CD8-positive, alpha-beta memory T cell (primary cell): ENCODE measurements at regions not wholly inside any gene's neighbourhood (a gene's known extent, or its start where the extent isn't known, plus 50 kb on each side); places are given as distances from the start of the nearest gene placed in this dataset.

Experiments used
- CTCF ChIA-PET: fragments of 350-600 bp; sonication (Branson Sonifier 250); formaldehyde crosslinking; loops from one replicate; lab custom pipeline; 2021; ENCODE audit warnings: antibody characterized with exemption; lab: Charles Lee
- POLR2A ChIA-PET: fragments of 350-600 bp; sonication (Branson Sonifier 250); formaldehyde crosslinking; loops from one replicate; lab custom pipeline; 2021; ENCODE audit warnings: antibody characterized with exemption; lab: Charles Lee
- DNase-seq, 5 donors: peaks; one replicate each; pipeline versions ENCODE4 v3.0.0 to v3.0.0-alpha.2; 2020 to 2022; ENCODE audit warnings: mixed read lengths in 1 of 5
- H3K27ac ChIP-seq: one replicate; pipeline ENCODE4 v1.7.0; 2013; ENCODE audit warnings: low read depth, mild to moderate bottlenecking, low read length, moderate library complexity
- H3K27me3 ChIP-seq: 2 replicates; pipeline ENCODE4 v1.7.0; 2013; ENCODE audit warnings: low read length, mild to moderate bottlenecking; ENCODE audit not compliant: insufficient read depth, poor library complexity, severe bottlenecking
- H3K36me3 ChIP-seq: 2 replicates; pipeline ENCODE4 v1.7.0; 2013; ENCODE audit warnings: mild to moderate bottlenecking, low read length, moderate library complexity; ENCODE audit not compliant: insufficient read depth
- H3K4me1 ChIP-seq: 2 replicates; pipeline ENCODE4 v1.7.0; 2013; ENCODE audit warnings: mild to moderate bottlenecking, low read length, moderate library complexity; ENCODE audit not compliant: insufficient read depth
- H3K4me3 ChIP-seq: 2 replicates; pipeline ENCODE4 v1.7.0; 2013; ENCODE audit warnings: mild to moderate bottlenecking, low read length
- H3K9me3 ChIP-seq: 2 replicates; pipeline ENCODE4 v1.7.0; 2013; ENCODE audit warnings: mild to moderate bottlenecking, low read length
- H3K27ac Mint-ChIP-seq, 8 donors: one replicate each; pipeline ENCODE4 v1.8.0; 2020 to 2021; ENCODE audit warnings: mixed read lengths in 8 of 8, mild to moderate bottlenecking in 6 of 8, inconsistent platforms in 3 of 8, moderate library complexity in 3 of 8
- H3K27me3 Mint-ChIP-seq, 2 donors: one replicate each; pipeline ENCODE4 v1.8.0; 2020 to 2021; ENCODE audit warnings: mixed read lengths in 2 of 2, mild to moderate bottlenecking in 1 of 2, moderate library complexity in 1 of 2
- H3K36me3 Mint-ChIP-seq, 3 donors: one replicate each; pipeline ENCODE4 v1.8.0; 2020 to 2021; ENCODE audit warnings: mixed read lengths in 3 of 3, inconsistent platforms in 1 of 3, mild to moderate bottlenecking in 1 of 3
- H3K4me1 Mint-ChIP-seq, 3 donors: one replicate each; pipeline ENCODE4 v1.8.0; 2020 to 2021; ENCODE audit warnings: mixed read lengths in 3 of 3, inconsistent platforms in 1 of 3, mild to moderate bottlenecking in 1 of 3
- H3K4me3 Mint-ChIP-seq, 7 donors: one replicate each; pipeline ENCODE4 v1.8.0; 2020 to 2021; ENCODE audit warnings: mixed read lengths in 7 of 7, mild to moderate bottlenecking in 6 of 7, moderate library complexity in 4 of 7, inconsistent platforms in 2 of 7
- H3K9me3 Mint-ChIP-seq, 5 donors: one replicate each; pipeline ENCODE4 v1.8.0; 2020 to 2022; ENCODE audit warnings: mixed read lengths in 5 of 5, mild to moderate bottlenecking in 3 of 5, moderate library complexity in 2 of 5, inconsistent platforms in 1 of 5

DNA sequence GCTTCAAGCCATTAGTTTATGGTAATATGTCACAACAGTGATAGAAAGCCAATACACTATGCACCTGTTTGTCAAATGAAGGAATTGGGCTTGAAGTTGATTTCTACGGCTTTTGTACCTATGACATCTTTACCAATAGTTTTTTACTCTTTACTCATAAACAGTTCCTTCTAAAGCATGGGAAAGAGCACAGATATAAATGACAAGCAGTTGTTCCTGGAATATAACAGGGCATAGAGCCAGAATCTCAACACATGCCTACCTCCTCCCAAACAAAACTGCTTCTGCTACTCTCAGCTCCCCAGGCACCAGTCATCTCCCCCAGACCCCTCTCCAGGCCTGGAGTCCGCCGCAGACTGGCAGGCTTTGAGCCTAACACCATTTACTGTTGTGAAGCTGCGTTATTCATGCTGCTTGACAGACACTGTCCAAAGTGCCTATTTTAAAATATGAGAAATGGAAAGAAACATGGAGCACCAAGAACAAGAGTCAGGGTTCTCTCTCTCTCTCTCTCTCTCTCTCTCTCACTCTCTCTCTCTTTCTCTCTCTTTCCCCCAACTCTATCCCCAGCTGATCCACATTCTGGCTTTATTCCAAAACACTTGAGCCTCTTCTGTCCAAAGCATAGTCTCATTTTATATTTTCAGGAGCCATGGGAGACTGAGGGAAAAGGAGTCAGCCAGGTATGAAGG, 111.6 kb downstream of the ADRB2 start:
- Mint-ChIP-seq H3K9me3 (no peaks in the 10 kb centered on the region), H3K27me3 (peaks cover 7 to 15% of the 10 kb centered on the region in 2 donors), H3K4me1 (no peaks in the 10 kb centered on the region), H3K27ac (no peak overlapping the region), H3K4me3 (no peak overlapping the region), H3K36me3 (peaks cover 0 to 6% (median 0%) of the 10 kb centered on the region in 3 donors)
- Histone ChIP-seq H3K9me3 (no peaks in the 10 kb centered on the region), H3K4me3 (no peak overlapping the region), H3K36me3 (no peaks in the 10 kb centered on the region), H3K27ac (no peak overlapping the region), H3K4me1 (no peaks in the 10 kb centered on the region), H3K27me3 (no peaks in the 10 kb centered on the region)
- no peak for DNase-seq
- CTCF ChIA-PET = no interaction called here
- POLR2A ChIA-PET = no interaction called here

- Histone ChIP-seq H3K27ac (no peak overlapping the region), H3K36me3 (no peaks in the 10 kb centered on the region), H3K9me3 (no peaks in the 10 kb centered on the region), H3K27me3 (no peaks in the 10 kb centered on the region), H3K4me1 (no peaks in the 10 kb centered on the region), H3K4me3 (no peak overlapping the region)
- Mint-ChIP-seq H3K36me3 (peaks cover 0 to 6% (median 0%) of the 10 kb centered on the region in 3 donors), H3K27ac (no peak overlapping the region), H3K4me1 (no peaks in the 10 kb centered on the region), H3K27me3 (peaks cover 7 to 15% of the 10 kb centered on the region in 2 donors), H3K4me3 (no peak overlapping the region), H3K9me3 (no peaks in the 10 kb centered on the region)
- POLR2A ChIA-PET = no interaction called here
- CTCF ChIA-PET = no interaction called here
- DNase-seq = no peak
Measured at GRCh38 chr5:148938522-148938882, 112.1 kb downstream of the ADRB2 start.

GRCh38 chr5:148939676-148940075, 113.3 kb downstream of the ADRB2 start:
- POLR2A ChIA-PET = no interaction called here
- Mint-ChIP-seq H3K27ac (no peak overlapping the region), H3K4me3 (no peak overlapping the region), H3K9me3 (peaks cover 0 to under 1% (median 0%) of the 10 kb centered on the region in 5 donors), H3K36me3 (peaks cover 0 to 8% (median 0%) of the 10 kb centered on the region in 3 donors), H3K4me1 (no peaks in the 10 kb centered on the region), H3K27me3 (peaks cover 7 to 16% of the 10 kb centered on the region in 2 donors)
- Histone ChIP-seq H3K27ac (no peak overlapping the region), H3K36me3 (no peaks in the 10 kb centered on the region), H3K9me3 (no peaks in the 10 kb centered on the region), H3K4me3 (no peak overlapping the region), H3K4me1 (no peaks in the 10 kb centered on the region), H3K27me3 (no peaks in the 10 kb centered on the region)
- no peak for DNase-seq
- CTCF ChIA-PET = no interaction called here

DNA sequence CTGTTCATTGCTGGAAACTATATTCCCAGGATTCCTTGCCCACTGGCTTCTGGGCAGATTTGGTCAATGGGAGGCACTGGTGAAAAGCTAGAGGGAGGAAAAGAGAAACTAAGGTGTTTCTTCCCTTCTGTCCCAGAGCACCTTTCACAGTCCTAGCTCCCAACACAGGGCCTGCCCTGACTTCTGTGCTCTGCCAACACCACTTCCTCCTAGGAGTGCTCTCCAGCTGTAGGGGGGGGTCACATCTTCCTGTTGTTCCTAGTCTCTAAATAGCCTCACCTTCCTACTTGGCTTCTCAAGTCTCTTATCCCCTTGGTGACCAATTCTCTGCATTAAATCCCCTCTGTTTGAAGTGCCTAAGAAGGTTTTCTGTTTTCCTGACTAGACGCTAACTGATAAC, 115.4 kb downstream of the ADRB2 start:
- ChIA-PET POLR2A (no interaction called here), CTCF (no interaction called here)
- Mint-ChIP-seq H3K9me3 (peaks cover 0 to 3% (median 0%) of the 10 kb centered on the region in 5 donors), H3K4me3 (no peak overlapping the region), H3K4me1 (no peaks in the 10 kb centered on the region), H3K36me3 (peaks cover 0 to 10% (median 0%) of the 10 kb centered on the region in 3 donors), H3K27ac (no peak overlapping the region), H3K27me3 (peaks cover 7 to 17% of the 10 kb centered on the region in 2 donors)
- DNase-seq = no peak
- Histone ChIP-seq H3K4me1 (no peaks in the 10 kb centered on the region), H3K36me3 (no peaks in the 10 kb centered on the region), H3K4me3 (no peak overlapping the region), H3K27ac (no peak overlapping the region), H3K27me3 (no peaks in the 10 kb centered on the region), H3K9me3 (no peaks in the 10 kb centered on the region)

DNA sequence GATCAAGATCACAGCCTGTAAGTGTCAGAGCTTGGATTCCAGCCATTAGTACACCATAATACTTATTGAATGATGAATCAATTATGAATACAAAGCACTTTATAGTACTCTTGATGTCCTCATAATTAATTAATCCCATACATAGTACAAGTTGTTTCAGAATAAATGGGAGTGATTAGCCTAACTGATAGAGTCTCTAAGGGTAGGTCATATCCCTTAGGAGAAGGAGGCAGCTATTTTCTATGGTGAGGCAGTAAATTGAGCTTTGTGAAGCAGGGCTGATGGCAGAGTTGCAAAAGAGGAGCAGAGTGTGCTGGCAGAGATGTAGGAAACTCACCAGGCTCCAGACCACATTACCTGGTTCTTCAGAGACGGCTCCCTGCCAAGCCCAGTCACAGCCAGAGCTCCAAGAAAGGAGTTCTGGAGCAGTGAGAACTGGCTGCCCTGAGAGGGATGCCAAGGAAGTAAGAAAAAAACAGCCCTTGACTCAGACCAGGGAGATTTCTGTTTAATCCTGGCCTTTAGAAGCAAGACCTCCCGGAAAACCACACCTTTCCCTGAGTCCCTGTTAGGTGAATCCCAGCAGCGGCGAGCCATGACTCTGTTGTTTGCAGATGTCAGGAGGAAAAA, 112.9 kb downstream of the SH3TC2 start:
- POLR2A ChIA-PET = no interaction called here
- Histone ChIP-seq H3K27ac (no peak overlapping the region), H3K4me1 (no peaks in the 10 kb centered on the region), H3K36me3 (no peaks in the 10 kb centered on the region), H3K9me3 (no peaks in the 10 kb centered on the region), H3K27me3 (no peaks in the 10 kb centered on the region), H3K4me3 (no peak overlapping the region)
- Mint-ChIP-seq H3K27ac (peak overlapping the region in 3 of 8 donors; percentile 29 to 46 (median 34)), H3K36me3 (peaks cover 0 to 1% (median 0%) of the 10 kb centered on the region in 3 donors), H3K4me1 (no peaks in the 10 kb centered on the region), H3K9me3 (no peaks in the 10 kb centered on the region), H3K27me3 (peaks cover 0 to 2% of the 10 kb centered on the region in 2 donors), H3K4me3 (no peak overlapping the region)
- DNase-seq = no peak
- CTCF ChIA-PET = interaction anchor here (1.7 to 2.6 kb wide), 3 partner anchors 100 to 129 kb away, joined by 3 to 13 read pairs (median 8); no protein-coding TSS in a partner anchor

GRCh38 chr5:148950471-148950863, 112.4 kb downstream of the SH3TC2 start:
- H3K9me3 ChIP-seq = no peaks in the 10 kb centered on the region
- Mint-ChIP-seq H3K27ac (no peak overlapping the region), H3K27me3 (peaks cover 0 to 2% of the 10 kb centered on the region in 2 donors), H3K4me1 (no peaks in the 10 kb centered on the region), H3K9me3 (no peaks in the 10 kb centered on the region), H3K36me3 (peaks cover 0 to 1% (median 0%) of the 10 kb centered on the region in 3 donors), H3K4me3 (no peak overlapping the region)
- ChIA-PET POLR2A (no interaction called here), CTCF (interaction anchor here (1.0 to 2.6 kb wide), 5 partner anchors 17 to 129 kb away, joined by 3 to 13 read pairs (median 4); no protein-coding TSS in a partner anchor)
- no peak for DNase-seq
- H3K27ac ChIP-seq = no peak overlapping the region
- H3K4me1 ChIP-seq = no peaks in the 10 kb centered on the region
- no peaks in the 10 kb centered on the region for H3K36me3 ChIP-seq
- no peaks in the 10 kb centered on the region for H3K27me3 ChIP-seq
- no peak overlapping the region for H3K4me3 ChIP-seq

DNA sequence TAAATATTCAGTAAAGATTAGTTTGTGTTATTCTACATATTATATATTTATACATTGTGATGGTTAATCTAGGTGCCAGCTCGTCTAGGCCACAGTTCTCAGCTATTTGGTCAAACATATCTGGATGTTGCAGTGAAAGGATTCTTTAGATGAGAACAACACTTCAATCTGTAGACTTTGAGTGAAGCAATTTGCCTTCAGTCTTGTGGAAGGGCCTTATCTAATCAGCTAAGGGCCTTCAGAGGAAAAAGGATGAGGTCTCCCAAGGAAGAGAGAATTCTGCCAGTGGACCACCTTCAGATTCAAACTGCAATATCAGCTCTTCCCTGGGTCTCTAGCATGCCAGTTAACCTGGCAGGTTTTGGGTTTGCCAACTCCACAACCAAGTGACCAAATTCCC, 112.0 kb downstream of the SH3TC2 start:
- DNase-seq = no peak
- Histone ChIP-seq H3K4me1 (no peaks in the 10 kb centered on the region), H3K9me3 (no peaks in the 10 kb centered on the region), H3K27me3 (no peaks in the 10 kb centered on the region), H3K4me3 (no peak overlapping the region), H3K36me3 (no peaks in the 10 kb centered on the region), H3K27ac (no peak overlapping the region)
- Mint-ChIP-seq H3K4me1 (no peaks in the 10 kb centered on the region), H3K4me3 (no peak overlapping the region), H3K36me3 (peaks cover 0 to 1% (median 0%) of the 10 kb centered on the region in 3 donors), H3K27me3 (peaks cover 0 to 2% of the 10 kb centered on the region in 2 donors), H3K9me3 (no peaks in the 10 kb centered on the region), H3K27ac (no peak overlapping the region)
- CTCF ChIA-PET = interaction anchor here (1.0 to 2.6 kb wide), 6 partner anchors 16 to 220 kb away, joined by 3 to 13 read pairs (median 4); no protein-coding TSS in a partner anchor
- POLR2A ChIA-PET = no interaction called here

DNA sequence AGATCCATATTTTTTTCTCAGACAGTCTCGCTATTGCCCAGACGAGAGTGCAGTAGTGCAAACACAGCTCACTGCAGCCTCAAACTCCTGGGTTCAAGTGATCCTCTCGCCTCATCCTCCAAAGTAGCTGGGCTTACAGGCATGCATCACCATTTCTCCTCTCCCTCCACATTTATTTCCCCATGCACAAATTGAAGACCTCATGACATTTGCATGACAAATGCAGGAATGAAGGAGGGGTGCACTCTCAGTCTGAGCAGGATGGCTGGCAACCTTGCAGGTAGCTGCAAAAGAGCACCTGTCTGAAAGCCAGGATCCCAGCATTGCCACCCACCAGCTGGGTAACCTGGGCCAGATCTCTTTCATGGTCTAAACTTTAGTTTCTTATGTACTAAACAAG, 111.2 kb downstream of the SH3TC2 start:
- CTCF ChIA-PET = interaction anchor here (1.2 to 2.6 kb wide), 4 partner anchors 15 to 221 kb away, joined by 3 to 13 read pairs (median 6); no protein-coding TSS in a partner anchor
- POLR2A ChIA-PET = no interaction called here
- no peaks in the 10 kb centered on the region for H3K36me3 ChIP-seq
- no peak overlapping the region for H3K4me3 ChIP-seq
- H3K27me3 Mint-ChIP-seq = peaks cover 0 to 2% of the 10 kb centered on the region in 2 donors
- H3K9me3 Mint-ChIP-seq = no peaks in the 10 kb centered on the region
- no peaks in the 10 kb centered on the region for H3K9me3 ChIP-seq
- DNase-seq = no peak
- no peaks in the 10 kb centered on the region for H3K4me1 Mint-ChIP-seq
- peaks cover 0 to 1% (median 0%) of the 10 kb centered on the region in 3 donors for H3K36me3 Mint-ChIP-seq
- H3K27ac ChIP-seq = no peak overlapping the region
- no peak overlapping the region for H3K4me3 Mint-ChIP-seq
- no peaks in the 10 kb centered on the region for H3K4me1 ChIP-seq
- H3K27ac Mint-ChIP-seq = no peak overlapping the region
- no peaks in the 10 kb centered on the region for H3K27me3 ChIP-seq
